MM.1S (cell line): ENCODE measurements at regions not wholly inside any gene's neighbourhood (a gene's known extent, or its start where the extent isn't known, plus 50 kb on each side); places are given as distances from the start of the nearest gene placed in this dataset.

Source experiments
- DNase-seq: peaks from one replicate; pipeline ENCODE4 v3.0.0-alpha.2; 2015
- H2AFZ ChIP-seq: fragments of 300-600 bp; sonication (generic); 2 replicates; pipeline ENCODE4 v1.6.0; 2016; ENCODE audit warnings: antibody characterized with exemption, low read length
- H3F3A ChIP-seq: fragments of 300-600 bp; sonication (generic); 2 replicates; pipeline ENCODE4 v1.6.1; 2016; ENCODE audit warnings: mild to moderate bottlenecking, antibody characterized with exemption, low read length, moderate library complexity, mixed read lengths; ENCODE audit not compliant: insufficient read depth
- H3K27ac ChIP-seq: fragments of 300-600 bp; sonication (generic); 2 replicates; pipeline ENCODE4 v1.5.1; 2016; ENCODE audit warnings: mild to moderate bottlenecking, low read length
- H3K27me3 ChIP-seq: fragments of 300-600 bp; sonication (generic); replicated peaks from 2 replicates; pipeline ENCODE4 v1.6.0; 2016; ENCODE audit warnings: low read length; ENCODE audit not compliant: insufficient read depth
- H3K36me3 ChIP-seq: fragments of 300-600 bp; sonication (generic); replicated peaks from 2 replicates; pipeline ENCODE4 v1.6.1; 2016; ENCODE audit warnings: mild to moderate bottlenecking, low read length, mixed read lengths; ENCODE audit not compliant: insufficient read depth
- H3K4me1 ChIP-seq: fragments of 300-600 bp; sonication (generic); 2 replicates; pipeline ENCODE4 v1.6.1; 2016; ENCODE audit warnings: low read length, mixed read lengths
- H3K4me2 ChIP-seq: fragments of 300-600 bp; sonication (generic); 2 replicates; pipeline ENCODE4 v1.6.0; 2016; ENCODE audit warnings: low read depth, low read length
- H3K4me3 ChIP-seq: fragments of 300-600 bp; sonication (generic); 2 replicates; pipeline ENCODE4 v1.5.1; 2016; ENCODE audit warnings: low read length, mixed read lengths
- H3K79me2 ChIP-seq: fragments of 300-600 bp; sonication (generic); 2 replicates; pipeline ENCODE4 v1.6.1; 2016; ENCODE audit warnings: mixed run types, low read length, mixed read lengths
- H3K9ac ChIP-seq: fragments of 300-600 bp; sonication (generic); 2 replicates; pipeline ENCODE4 v1.6.1; 2016; ENCODE audit warnings: low read length, mixed read lengths
- H3K9me2 ChIP-seq: fragments of 300-600 bp; sonication (generic); replicated peaks from 2 replicates; pipeline ENCODE4 v1.6.1; 2016; ENCODE audit warnings: mild to moderate bottlenecking, low read length, mixed read lengths; ENCODE audit not compliant: insufficient read depth
- H3K9me3 ChIP-seq: fragments of 300-600 bp; sonication (generic); replicated peaks from 2 replicates; pipeline ENCODE4 v1.6.1; 2016; ENCODE audit warnings: mild to moderate bottlenecking, low read length, mixed read lengths; ENCODE audit not compliant: insufficient read depth
- H4K20me1 ChIP-seq: fragments of 300-600 bp; sonication (generic); 2 replicates; pipeline ENCODE4 v1.6.1; 2016; ENCODE audit warnings: mild to moderate bottlenecking, low read length, moderate library complexity, mixed read lengths; ENCODE audit not compliant: insufficient read depth
- EZH2 ChIP-seq: fragments of 300-600 bp; sonication (generic); optimal IDR thresholded peaks from 2 replicates; pipeline ENCODE3; 2017; ENCODE audit warnings: low read depth, mild to moderate bottlenecking, antibody characterized with exemption, low read length, mixed read lengths
- EZH2phosphoT487 ChIP-seq: fragments of 300-600 bp; sonication (generic); IDR thresholded peaks from 2 replicates; pipeline ENCODE4 v1.6.1; 2018; ENCODE audit warnings: antibody characterized with exemption, low read length
- TF ChIP-seq, protein P1 (sequence below): fragments of 300-600 bp; sonication (generic); IDR thresholded peaks from 2 replicates; pipeline ENCODE4 v1.5.1; 2016; ENCODE audit warnings: antibody characterized with exemption, low read length, mixed read lengths

DNA sequence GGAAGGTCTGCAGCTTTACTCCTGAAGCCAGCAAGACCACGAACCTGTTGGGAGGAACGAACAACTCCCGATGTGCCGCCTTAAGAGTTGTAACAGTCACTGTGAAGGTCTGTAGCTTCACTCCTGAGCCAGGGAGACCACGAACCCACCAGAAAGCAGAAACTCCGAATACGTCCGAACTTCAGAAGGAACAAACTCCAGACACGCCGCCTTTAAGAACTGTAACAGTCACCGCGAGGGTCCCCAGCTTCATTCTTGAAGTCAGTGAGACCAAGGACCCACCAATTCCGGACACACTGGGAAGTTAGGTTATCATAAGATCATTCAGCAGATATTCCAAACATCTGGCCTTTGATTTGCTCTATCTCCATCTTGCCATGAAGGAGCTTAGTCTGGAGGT, 1623.0 kb downstream of the SLITRK1 start:
- Histone ChIP-seq H3K36me3 (no peaks in the 10 kb centered on the region), H3K79me2 (no peaks in the 10 kb centered on the region), H3K27me3 (no peaks in the 10 kb centered on the region), H3K27ac (no peak overlapping the region), H3K9me2 (no peaks in the 10 kb centered on the region), H2AFZ (no peak overlapping the region), H3K9ac (no peak overlapping the region), H4K20me1 (no peaks in the 10 kb centered on the region), H3K4me1 (no peaks in the 10 kb centered on the region), H3K4me3 (no peak overlapping the region), H3K4me2 (no peak overlapping the region), H3K9me3 (no peaks in the 10 kb centered on the region), H3F3A (no peaks in the 10 kb centered on the region)
- DNase-seq, result no peak
- TF ChIP-seq EZH2 (no peak), EZH2phosphoT487 (no peak)
- TF ChIP-seq, protein P1, sequence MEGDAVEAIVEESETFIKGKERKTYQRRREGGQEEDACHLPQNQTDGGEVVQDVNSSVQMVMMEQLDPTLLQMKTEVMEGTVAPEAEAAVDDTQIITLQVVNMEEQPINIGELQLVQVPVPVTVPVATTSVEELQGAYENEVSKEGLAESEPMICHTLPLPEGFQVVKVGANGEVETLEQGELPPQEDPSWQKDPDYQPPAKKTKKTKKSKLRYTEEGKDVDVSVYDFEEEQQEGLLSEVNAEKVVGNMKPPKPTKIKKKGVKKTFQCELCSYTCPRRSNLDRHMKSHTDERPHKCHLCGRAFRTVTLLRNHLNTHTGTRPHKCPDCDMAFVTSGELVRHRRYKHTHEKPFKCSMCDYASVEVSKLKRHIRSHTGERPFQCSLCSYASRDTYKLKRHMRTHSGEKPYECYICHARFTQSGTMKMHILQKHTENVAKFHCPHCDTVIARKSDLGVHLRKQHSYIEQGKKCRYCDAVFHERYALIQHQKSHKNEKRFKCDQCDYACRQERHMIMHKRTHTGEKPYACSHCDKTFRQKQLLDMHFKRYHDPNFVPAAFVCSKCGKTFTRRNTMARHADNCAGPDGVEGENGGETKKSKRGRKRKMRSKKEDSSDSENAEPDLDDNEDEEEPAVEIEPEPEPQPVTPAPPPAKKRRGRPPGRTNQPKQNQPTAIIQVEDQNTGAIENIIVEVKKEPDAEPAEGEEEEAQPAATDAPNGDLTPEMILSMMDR, result no peak

DNA sequence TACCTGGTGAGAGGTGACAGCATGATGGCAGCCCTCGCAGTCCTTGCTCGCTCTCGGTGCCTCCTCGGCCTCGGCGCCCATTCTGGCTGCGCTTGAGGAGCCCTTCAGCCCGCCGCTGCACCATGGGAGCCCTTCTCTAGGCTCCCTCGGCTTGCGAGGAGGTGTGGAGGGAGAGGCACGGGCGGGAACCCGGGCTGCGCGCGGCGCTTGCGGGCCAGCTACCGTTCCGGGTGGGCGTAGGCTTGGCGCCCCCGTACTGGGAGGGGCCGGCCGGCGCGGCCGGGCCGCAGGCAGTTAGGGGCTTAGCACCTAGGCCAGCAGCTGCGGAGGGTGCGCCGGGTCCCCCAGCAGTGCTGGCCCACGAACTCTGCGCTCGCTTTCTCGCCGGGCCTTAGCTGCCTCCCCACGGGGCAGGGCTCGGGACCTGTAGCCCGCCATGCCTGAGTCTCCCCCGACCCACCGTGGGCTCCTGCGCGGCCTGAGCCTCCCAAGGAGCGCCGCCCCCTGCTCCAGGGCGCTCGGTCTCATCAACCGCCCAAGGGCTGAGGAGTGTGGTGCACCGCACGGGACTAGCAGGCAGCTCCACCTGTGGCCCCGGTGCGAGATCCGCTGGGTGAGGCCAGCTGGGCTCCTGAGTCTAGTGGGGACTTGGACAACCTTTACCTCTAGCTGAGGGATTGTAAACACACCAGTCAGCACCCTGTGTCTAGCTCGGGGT, 1624.3 kb downstream of the SLITRK1 start:
- Histone ChIP-seq H3K9ac (no peak overlapping the region), H3K36me3 (no peaks in the 10 kb centered on the region), H3K79me2 (no peaks in the 10 kb centered on the region), H2AFZ (no peak overlapping the region), H3K4me2 (no peak overlapping the region), H4K20me1 (no peaks in the 10 kb centered on the region), H3F3A (no peaks in the 10 kb centered on the region), H3K27me3 (no peaks in the 10 kb centered on the region), H3K9me3 (no peaks in the 10 kb centered on the region), H3K9me2 (no peaks in the 10 kb centered on the region), H3K4me3 (no peak overlapping the region), H3K4me1 (no peaks in the 10 kb centered on the region), H3K27ac (no peak overlapping the region)
- DNase-seq, result no peak
- TF ChIP-seq EZH2phosphoT487 (no peak), EZH2 (no peak)
- TF ChIP-seq, protein P1, result no peak

DNA sequence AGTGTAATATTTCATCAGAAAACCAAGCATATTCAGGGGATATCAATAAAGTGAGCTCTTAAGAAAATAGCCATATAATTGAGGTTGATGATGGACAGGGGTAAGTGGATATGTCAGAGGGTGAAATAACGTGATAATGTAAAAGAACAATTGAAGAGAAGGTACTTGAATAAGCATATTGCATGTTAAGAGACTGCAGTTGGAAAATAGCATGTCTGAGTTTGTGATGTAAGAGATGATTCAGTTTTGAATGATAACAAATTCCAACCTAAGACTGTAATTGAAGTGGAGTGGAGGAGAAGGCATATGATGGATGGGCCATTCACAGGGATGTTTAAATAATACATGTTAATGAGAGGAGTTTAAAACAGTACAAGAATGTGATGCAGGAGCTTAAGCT, 1633.5 kb downstream of the SLITRK1 start:
- DNase-seq, result no peak
- H3F3A ChIP-seq, result no peaks in the 10 kb centered on the region
- no peaks in the 10 kb centered on the region for H3K4me1 ChIP-seq
- no peaks in the 10 kb centered on the region for H3K27me3 ChIP-seq
- H3K27ac ChIP-seq, result no peak overlapping the region
- no peaks in the 10 kb centered on the region for H4K20me1 ChIP-seq
- H3K36me3 ChIP-seq, result no peaks in the 10 kb centered on the region
- no peak overlapping the region for H3K4me2 ChIP-seq
- H3K9me3 ChIP-seq, result no peaks in the 10 kb centered on the region
- TF ChIP-seq EZH2 (no peak), EZH2phosphoT487 (no peak)
- TF ChIP-seq, protein P1, result no peak
- no peak overlapping the region for H2AFZ ChIP-seq
- no peak overlapping the region for H3K4me3 ChIP-seq
- H3K79me2 ChIP-seq, result no peaks in the 10 kb centered on the region
- no peak overlapping the region for H3K9ac ChIP-seq
- no peaks in the 10 kb centered on the region for H3K9me2 ChIP-seq
